WTC11 (cell line): ENCODE measurements at regions not wholly inside any gene's neighbourhood (a gene's known extent, or its start where the extent isn't known, plus 50 kb on each side); places are given as distances from the start of the nearest gene placed in this dataset.

ENCODE experiments used
- ATAC-seq: fragments of 200-7000 bp; cut with Tn5 transposase; 2 replicates; pipeline ENCODE4 v1.10.0; 2021; ENCODE audit warnings: mild to moderate bottlenecking, moderate library complexity
- CTCF ChIA-PET: fragments of 300-600 bp; sonication (Branson Sonifier 250); formaldehyde crosslinking; loops from one replicate; lab custom pipeline; 2021; ENCODE audit warnings: antibody characterized with exemption; lab: Charles Lee
- POLR2A ChIA-PET: fragments of 350-600 bp; sonication (Branson Sonifier 250); formaldehyde crosslinking; loops from one replicate; lab custom pipeline; 2021; ENCODE audit warnings: antibody characterized with exemption; lab: Charles Lee
- DNase-seq: peaks from one replicate; pipeline ENCODE4 v3.0.0; 2021; ENCODE audit warnings: low spot score
- H3K27ac Mint-ChIP-seq: 2 replicates; pipeline ENCODE4 v1.8.0; 2021; ENCODE audit warnings: mixed read lengths
- H3K27me3 Mint-ChIP-seq: 2 replicates; pipeline ENCODE4 v1.8.0; 2021; ENCODE audit warnings: low read depth, mild to moderate bottlenecking, moderate library complexity, mixed read lengths
- H3K36me3 Mint-ChIP-seq: 2 replicates; pipeline ENCODE4 v1.8.0; 2021; ENCODE audit warnings: mixed read lengths
- H3K4me1 Mint-ChIP-seq: 2 replicates; pipeline ENCODE4 v1.8.0; 2022; ENCODE audit warnings: mixed read lengths
- H3K4me3 Mint-ChIP-seq: 2 replicates; pipeline ENCODE4 v1.8.0; 2021; ENCODE audit warnings: mild to moderate bottlenecking, moderate library complexity, mixed read lengths
- H3K9me3 Mint-ChIP-seq: 2 replicates; pipeline ENCODE4 v1.8.0; 2021; ENCODE audit warnings: mixed read lengths
- AR ChIP-seq: fragments of 250-450 bp; sonication (Bioruptor Pico); IDR thresholded peaks from 2 replicates; pipeline ENCODE4 v1.9.0; 2021; ENCODE audit warnings: mild to moderate bottlenecking
- ARID4B ChIP-seq: sonication (generic); formaldehyde crosslinking; IDR thresholded peaks from 2 replicates; pipeline ENCODE4 v1.8.0; 2023; ENCODE audit warnings: missing genetic modification reagents, mild to moderate bottlenecking, borderline replicate concordance
- ATF2 ChIP-seq: sonication (generic); formaldehyde crosslinking; IDR thresholded peaks from 2 replicates; pipeline ENCODE4 v1.8.1; 2022; ENCODE audit warnings: low read depth, missing genetic modification reagents, borderline replicate concordance
- ATF3 ChIP-seq: sonication (generic); formaldehyde crosslinking; conservative IDR thresholded peaks from 2 replicates; pipeline ENCODE4 v1.8.1; 2022; ENCODE audit warnings: mild to moderate bottlenecking, missing genetic modification reagents
- CBFB ChIP-seq: sonication (generic); formaldehyde crosslinking; IDR thresholded peaks from 2 replicates; pipeline ENCODE4 v1.8.1; 2022; ENCODE audit warnings: mild to moderate bottlenecking, low read depth, missing genetic modification reagents
- ETV6 ChIP-seq: sonication (generic); formaldehyde crosslinking; IDR thresholded peaks from 2 replicates; pipeline ENCODE4 v1.8.1; 2022; ENCODE audit warnings: mild to moderate bottlenecking, missing genetic modification reagents
- FOXJ3 ChIP-seq: sonication (generic); formaldehyde crosslinking; IDR thresholded peaks from 2 replicates; pipeline ENCODE4 v1.9.0; 2021; ENCODE audit warnings: missing genetic modification reagents, mild to moderate bottlenecking, borderline replicate concordance
- FOXP1 ChIP-seq: sonication (generic); formaldehyde crosslinking; IDR thresholded peaks from 2 replicates; pipeline ENCODE4 v1.8.0; 2022; ENCODE audit warnings: missing genetic modification reagents, mild to moderate bottlenecking, moderate library complexity, borderline replicate concordance
- MLX ChIP-seq: sonication (generic); formaldehyde crosslinking; IDR thresholded peaks from 2 replicates; pipeline ENCODE4 v1.8.1; 2023; ENCODE audit warnings: mild to moderate bottlenecking, missing genetic modification reagents, moderate library complexity
- MYBL2 ChIP-seq: sonication (generic); formaldehyde crosslinking; IDR thresholded peaks from 2 replicates; pipeline ENCODE4 v1.8.1; 2023; ENCODE audit warnings: mild to moderate bottlenecking, moderate library complexity, missing genetic modification reagents
- NFATC4 ChIP-seq: fragments of 250-450 bp; sonication (Bioruptor Pico); IDR thresholded peaks from 2 replicates; pipeline ENCODE4 v1.9.0; 2021; ENCODE audit warnings: mild to moderate bottlenecking
- NFYB ChIP-seq: sonication (generic); formaldehyde crosslinking; conservative IDR thresholded peaks from 2 replicates; pipeline ENCODE4 v1.8.0; 2022; ENCODE audit warnings: low read depth, missing genetic modification reagents
- NR1H2 ChIP-seq: sonication (generic); formaldehyde crosslinking; IDR thresholded peaks from 2 replicates; pipeline ENCODE4 v1.9.0; 2021; ENCODE audit warnings: mild to moderate bottlenecking, moderate library complexity, missing genetic modification reagents
- OVOL2 ChIP-seq: fragments of 250-450 bp; sonication (Bioruptor Pico); IDR thresholded peaks from 2 replicates; pipeline ENCODE4 v1.9.0; 2021; ENCODE audit warnings: mild to moderate bottlenecking, borderline replicate concordance
- RELA ChIP-seq: sonication (generic); formaldehyde crosslinking; IDR thresholded peaks from 2 replicates; pipeline ENCODE4 v1.8.1; 2022; ENCODE audit warnings: missing genetic modification reagents, mild to moderate bottlenecking, borderline replicate concordance
- SP1 ChIP-seq: sonication (generic); formaldehyde crosslinking; conservative IDR thresholded peaks from 2 replicates; pipeline ENCODE4 v1.8.1; 2022; ENCODE audit warnings: missing genetic modification reagents
- ZNF138 ChIP-seq: sonication (generic); formaldehyde crosslinking; conservative IDR thresholded peaks from 2 replicates; pipeline ENCODE4 v1.8.1; 2022; ENCODE audit warnings: mild to moderate bottlenecking, moderate library complexity, missing genetic modification reagents
- ZNF416 ChIP-seq: fragments of 250-450 bp; sonication (Bioruptor Pico); IDR thresholded peaks from 2 replicates; pipeline ENCODE4 v1.9.0; 2021; ENCODE audit warnings: mild to moderate bottlenecking, inconsistent platforms
- TF ChIP-seq, protein P1 (sequence below): sonication (generic); formaldehyde crosslinking; IDR thresholded peaks from 2 replicates; pipeline ENCODE4 v1.8.1; 2022; ENCODE audit warnings: low read depth, mild to moderate bottlenecking, moderate library complexity, missing genetic modification reagents, borderline replicate concordance
- TF ChIP-seq, protein P2 (sequence below): fragments of 250-450 bp; sonication (Bioruptor Pico); IDR thresholded peaks from 2 replicates; pipeline ENCODE4 v1.9.0; 2021; ENCODE audit warnings: mild to moderate bottlenecking
- TF ChIP-seq, protein P3 (sequence below): sonication (generic); formaldehyde crosslinking; IDR thresholded peaks from 2 replicates; pipeline ENCODE4 v1.8.0; 2022; ENCODE audit warnings: mild to moderate bottlenecking, missing genetic modification reagents

DNA sequence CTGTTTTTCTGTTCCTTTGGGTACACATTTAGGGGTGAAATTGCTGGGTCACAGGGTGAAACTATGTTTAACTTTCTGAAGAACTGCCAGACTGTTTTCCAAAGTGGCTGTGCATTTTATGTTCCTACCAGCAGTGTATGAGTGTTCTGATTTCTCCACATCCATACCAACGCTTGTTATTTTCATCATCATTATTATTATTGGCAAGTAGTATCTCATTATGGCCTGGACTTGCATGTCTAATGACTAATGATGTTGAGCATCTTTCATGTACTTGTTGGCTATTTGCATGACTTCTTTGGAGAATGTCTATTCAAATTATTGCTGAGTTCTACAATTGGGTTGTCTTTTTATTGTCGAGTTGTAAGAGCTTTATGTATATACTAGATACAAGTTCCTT lies 321.8 kb upstream of the HTR2A start (continued):
- no peak for TF ChIP-seq ARID4B (CRISPR knock-in tag)
- TF ChIP-seq FOXP1 = no peak
- TF ChIP-seq ATF3 (CRISPR knock-in tag) = no peak
- TF ChIP-seq ATF2 (CRISPR knock-in tag) = no peak
- TF ChIP-seq NFYB (CRISPR knock-in tag) = no peak
- TF ChIP-seq MYBL2 (CRISPR knock-in tag) = no peak
- TF ChIP-seq, protein P1, sequence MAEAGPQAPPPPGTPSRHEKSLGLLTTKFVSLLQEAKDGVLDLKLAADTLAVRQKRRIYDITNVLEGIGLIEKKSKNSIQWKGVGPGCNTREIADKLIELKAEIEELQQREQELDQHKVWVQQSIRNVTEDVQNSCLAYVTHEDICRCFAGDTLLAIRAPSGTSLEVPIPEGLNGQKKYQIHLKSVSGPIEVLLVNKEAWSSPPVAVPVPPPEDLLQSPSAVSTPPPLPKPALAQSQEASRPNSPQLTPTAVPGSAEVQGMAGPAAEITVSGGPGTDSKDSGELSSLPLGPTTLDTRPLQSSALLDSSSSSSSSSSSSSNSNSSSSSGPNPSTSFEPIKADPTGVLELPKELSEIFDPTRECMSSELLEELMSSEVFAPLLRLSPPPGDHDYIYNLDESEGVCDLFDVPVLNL (CRISPR knock-in tag) = no peak
- TF ChIP-seq SP1 (CRISPR knock-in tag) = no peak
- no peak for TF ChIP-seq ETV6 (CRISPR knock-in tag)
- TF ChIP-seq CBFB (CRISPR knock-in tag) = no peak
- no peak for TF ChIP-seq ZNF138 (CRISPR knock-in tag)
- TF ChIP-seq, protein P2, sequence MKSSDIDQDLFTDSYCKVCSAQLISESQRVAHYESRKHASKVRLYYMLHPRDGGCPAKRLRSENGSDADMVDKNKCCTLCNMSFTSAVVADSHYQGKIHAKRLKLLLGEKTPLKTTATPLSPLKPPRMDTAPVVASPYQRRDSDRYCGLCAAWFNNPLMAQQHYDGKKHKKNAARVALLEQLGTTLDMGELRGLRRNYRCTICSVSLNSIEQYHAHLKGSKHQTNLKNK (CRISPR knock-in tag) = no peak
- TF ChIP-seq, all 79 proteins: peak for 0

DNA sequence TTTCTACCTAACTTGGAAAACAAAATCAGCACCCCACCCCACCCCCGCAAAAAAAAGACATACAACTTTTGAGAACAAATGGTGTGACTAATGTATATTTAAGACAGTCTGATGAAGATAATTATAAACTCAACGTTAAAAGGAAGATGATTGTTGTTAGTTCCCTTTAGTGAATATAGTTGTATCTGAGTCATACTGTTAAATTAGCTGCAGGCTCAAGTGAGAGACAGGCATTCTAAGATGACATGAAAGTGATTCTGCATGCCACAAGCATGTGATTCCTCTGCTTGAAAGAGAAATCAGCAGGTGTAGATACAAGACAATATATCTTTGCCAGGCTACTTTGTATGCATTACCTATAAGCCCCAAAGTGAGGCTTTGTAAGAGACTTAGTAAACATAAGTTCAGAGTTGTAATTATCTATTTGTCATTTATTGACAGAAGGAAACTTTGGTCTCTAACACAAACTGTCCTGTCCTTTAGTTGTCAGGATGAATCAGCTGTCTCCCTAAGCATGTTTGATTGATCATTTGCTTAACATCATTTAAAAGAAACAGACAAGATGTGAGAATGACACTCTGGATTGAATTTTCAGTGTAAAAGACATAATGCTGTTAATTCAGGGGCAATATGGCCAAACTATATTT lies 319.4 kb upstream of the HTR2A start:
- no peak overlapping the region for H3K4me3 Mint-ChIP-seq
- POLR2A ChIA-PET = no interaction called here
- CTCF ChIA-PET = no interaction called here
- no peak overlapping the region for H3K27ac Mint-ChIP-seq
- no peaks in the 10 kb centered on the region for H3K36me3 Mint-ChIP-seq
- no peak for DNase-seq
- no peak for TF ChIP-seq RELA (CRISPR knock-in tag)
- no peak for TF ChIP-seq NFATC4 (CRISPR knock-in tag)
- no peak for TF ChIP-seq OVOL2 (CRISPR knock-in tag)
- TF ChIP-seq NR1H2 (CRISPR knock-in tag) = no peak
- H3K4me1 Mint-ChIP-seq = peaks cover 18% of the 10 kb centered on the region
- H3K9me3 Mint-ChIP-seq = peaks cover 8% of the 10 kb centered on the region
- ATAC-seq = no peak
- H3K27me3 Mint-ChIP-seq = no peaks in the 10 kb centered on the region

DNA sequence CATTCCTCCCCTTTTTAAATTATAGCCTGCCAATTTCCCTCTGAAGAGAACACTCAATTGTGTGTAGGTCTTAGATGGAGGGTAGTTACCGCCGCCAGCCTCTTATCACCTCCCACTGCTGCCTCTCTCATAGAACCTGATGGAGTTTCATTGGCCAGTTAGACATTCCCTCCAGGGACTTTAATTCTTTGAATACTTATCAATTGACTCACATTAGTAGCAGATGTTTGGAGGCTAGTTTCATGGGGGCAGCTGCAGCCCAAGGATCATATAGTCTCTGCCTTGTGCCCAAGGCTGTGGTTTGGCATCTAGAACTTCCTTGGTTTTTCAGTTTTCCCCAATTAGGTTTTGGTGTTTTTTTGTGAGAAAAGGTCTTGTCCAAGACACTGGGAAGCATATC lies 318.9 kb upstream of the HTR2A start:
- H3K27me3 Mint-ChIP-seq = no peaks in the 10 kb centered on the region
- ChIA-PET POLR2A (no interaction called here), CTCF (no interaction called here)
- no peak overlapping the region for H3K27ac Mint-ChIP-seq
- ATAC-seq (peak; percentile 60), DNase-seq (no peak)
- no peak overlapping the region for H3K4me3 Mint-ChIP-seq
- no peaks in the 10 kb centered on the region for H3K36me3 Mint-ChIP-seq
- peaks cover 2% of the 10 kb centered on the region for H3K9me3 Mint-ChIP-seq
- H3K4me1 Mint-ChIP-seq = peaks cover 24% of the 10 kb centered on the region
- no peak for TF ChIP-seq MYBL2 (CRISPR knock-in tag)
- TF ChIP-seq MLX (CRISPR knock-in tag) = no peak
- TF ChIP-seq, protein P3, sequence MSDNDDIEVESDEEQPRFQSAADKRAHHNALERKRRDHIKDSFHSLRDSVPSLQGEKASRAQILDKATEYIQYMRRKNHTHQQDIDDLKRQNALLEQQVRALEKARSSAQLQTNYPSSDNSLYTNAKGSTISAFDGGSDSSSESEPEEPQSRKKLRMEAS (CRISPR knock-in tag) = no peak
- TF ChIP-seq ZNF416 (CRISPR knock-in tag) = no peak
- no peak for TF ChIP-seq AR (CRISPR knock-in tag)
- TF ChIP-seq ATF3 (CRISPR knock-in tag) = no peak
- no peak for TF ChIP-seq FOXJ3 (CRISPR knock-in tag)
